HepG2 (cell line): ENCODE measurements at regions not wholly inside any gene's neighbourhood (a gene's known extent, or its start where the extent isn't known, plus 50 kb on each side); places are given as distances from the start of the nearest gene placed in this dataset.

Experiments
- ATAC-seq: fragments of 200-7000 bp; cut with Tn5 transposase; 3 replicates; pipeline ENCODE4 v1.9.1; 2020; ENCODE audit warnings: mild to moderate bottlenecking, moderate library complexity
- BruUV-seq: library from RNA; stranded (reverse); fragments of 400-500 nt; replicated peaks from 2 replicates; lab custom pipeline; 2021; lab: Mats Ljungman, UMichigan
- CTCF ChIA-PET: fragments of 300-600 bp; formaldehyde crosslinking; extraction: SDS; loops from one replicate; lab custom pipeline; 2021; ENCODE audit warnings: low total read pairs, inconsistent platforms, low intra/inter-chr PET ratio; lab: Yijun Ruan, JAX
- POLR2A ChIA-PET: fragments of 350-600 bp; sonication (Branson Sonifier 250); formaldehyde crosslinking; loops from one replicate; lab custom pipeline; 2020; ENCODE audit warnings: antibody characterized with exemption, inconsistent platforms; lab: Yijun Ruan, JAX
- DNase-seq: peaks from one replicate; pipeline ENCODE4 v3.0.0-alpha.2; 2015; ENCODE audit warnings: low spot score
- FAIRE-seq: peaks from 3 replicates; lab custom pipeline; 2011; peaks lifted over from hg19 to GRCh38; lab: Jason Lieb, UNC
- H2AFZ ChIP-seq: one replicate; pipeline ENCODE4 v1.6.1; 2011; ENCODE audit warnings: low read length, inconsistent platforms
- H3K27ac ChIP-seq: fragments of 300-600 bp; 3 replicates; pipeline ENCODE4 v1.8.0; 2011; ENCODE audit warnings: mixed run types, mild to moderate bottlenecking, mixed read lengths, low read length, inconsistent platforms; ENCODE audit not compliant: insufficient read depth; ENCODE audit errors: extremely low read length
- H3K27me3 ChIP-seq, 2 experiments: fragments of 200-600 bp in 1 of 2; 2 replicates in 1 of 2; 3 replicates in 1 of 2; pipeline versions ENCODE4 v1.6.0 to v1.8.0; 2011; ENCODE audit warnings: low read length in 2 of 2, mild to moderate bottlenecking in 2 of 2, moderate library complexity in 2 of 2, inconsistent platforms in 1 of 2; ENCODE audit not compliant: insufficient read depth in 2 of 2, control insufficient read depth in 1 of 2
- H3K36me3 ChIP-seq, 2 experiments: fragments of 200-600 bp in 1 of 2; replicated peaks in 1 of 2; 2 replicates in 1 of 2; 3 replicates in 1 of 2; pipeline versions ENCODE4 v1.5.1 to v1.8.0; 2011; ENCODE audit warnings: low read length in 2 of 2, inconsistent platforms in 1 of 2; ENCODE audit not compliant: insufficient read depth in 2 of 2, control insufficient read depth in 1 of 2
- H3K4me1 ChIP-seq: 2 replicates; pipeline ENCODE4 v1.5.1; 2012; ENCODE audit warnings: low read length, inconsistent platforms; ENCODE audit not compliant: insufficient read depth
- H3K4me2 ChIP-seq: 2 replicates; pipeline ENCODE4 v1.6.0; 2011; ENCODE audit warnings: low read depth, low read length, inconsistent platforms
- H3K4me3 ChIP-seq, 3 experiments: fragments of 200-600 bp in 1 of 3; sonication (generic), shearing (Covaris generic) in 1 of 3; replicated peaks in 1 of 3; 2 replicates each; pipeline ENCODE4 v1.5.1; 2011 to 2016; ENCODE audit warnings: low read length in 3 of 3, inconsistent platforms in 2 of 3, low read depth in 2 of 3, mild to moderate bottlenecking in 2 of 3, control low read depth in 1 of 3, mixed read lengths in 1 of 3; ENCODE audit not compliant: insufficient read depth in 1 of 3
- H3K79me2 ChIP-seq: one replicate; pipeline ENCODE4 v1.6.1; 2011; ENCODE audit warnings: low read length, inconsistent platforms; ENCODE audit not compliant: insufficient read depth
- H3K9ac ChIP-seq: 2 replicates; pipeline ENCODE4 v1.6.0; 2011; ENCODE audit warnings: mild to moderate bottlenecking, low read depth, low read length, inconsistent platforms; ENCODE audit not compliant: insufficient read depth
- H3K9me3 ChIP-seq: 2 replicates; pipeline ENCODE4 v1.5.1; 2012; ENCODE audit warnings: mild to moderate bottlenecking, low read length
- H4K20me1 ChIP-seq: 2 replicates; pipeline ENCODE4 v1.6.0; 2011; ENCODE audit warnings: inconsistent platforms, mild to moderate bottlenecking, low read length, moderate library complexity; ENCODE audit not compliant: insufficient read depth
- ATRX ChIP-seq: sonication (generic); formaldehyde crosslinking; IDR thresholded peaks from 2 replicates; pipeline ENCODE4 v1.4.0; 2020; ENCODE audit warnings: missing genetic modification reagents, borderline replicate concordance
- BCL3 ChIP-seq: sonication (generic); formaldehyde crosslinking; IDR thresholded peaks from 2 replicates; pipeline ENCODE4 v1.5.1; 2020; ENCODE audit warnings: mild to moderate bottlenecking, missing genetic modification reagents, moderate library complexity
- FOXA3 ChIP-seq: IDR thresholded peaks from 2 replicates; pipeline ENCODE4 v1.6.1; 2016; ENCODE audit warnings: missing genetic modification reagents, missing compliant biosample characterization
- GATA4 ChIP-seq: sonication (generic); IDR thresholded peaks from 2 replicates; pipeline ENCODE4 v1.6.1; 2016; ENCODE audit warnings: antibody characterized with exemption, low read depth, borderline replicate concordance
- HOXA9 ChIP-seq: sonication (generic); formaldehyde crosslinking; IDR thresholded peaks from 2 replicates; pipeline ENCODE4 v1.8.1; 2022; ENCODE audit warnings: missing genetic modification reagents, mild to moderate bottlenecking, moderate library complexity, borderline replicate concordance
- KLF9 ChIP-seq: IDR thresholded peaks from 2 replicates; pipeline ENCODE4 v1.6.1; 2016; ENCODE audit warnings: low read depth
- MLXIP ChIP-seq: sonication (generic); formaldehyde crosslinking; IDR thresholded peaks from 2 replicates; pipeline ENCODE4 v1.9.0; 2021; ENCODE audit warnings: missing genetic modification reagents, borderline replicate concordance
- MTF1 ChIP-seq: sonication (generic); formaldehyde crosslinking; IDR thresholded peaks from 2 replicates; pipeline ENCODE4 v1.5.0; 2020; ENCODE audit warnings: missing genetic modification reagents
- MXD3 ChIP-seq: IDR thresholded peaks from 2 replicates; pipeline ENCODE4 v1.6.1; 2016; ENCODE audit warnings: mild to moderate bottlenecking, missing biosample characterization, missing genetic modification reagents
- NR2C2 ChIP-seq: sonication (generic); formaldehyde crosslinking; IDR thresholded peaks from 2 replicates; pipeline ENCODE4 v1.4.0; 2020; ENCODE audit warnings: missing genetic modification reagents, mild to moderate bottlenecking, moderate library complexity, borderline replicate concordance
- PRDM15 ChIP-seq: sonication (generic); formaldehyde crosslinking; IDR thresholded peaks from 2 replicates; pipeline ENCODE4 v1.4.0; 2020; ENCODE audit warnings: missing genetic modification reagents
- SAP130 ChIP-seq: IDR thresholded peaks from 2 replicates; pipeline ENCODE4 v1.6.1; 2016; ENCODE audit warnings: low read depth
- WIZ ChIP-seq: sonication (generic); formaldehyde crosslinking; IDR thresholded peaks from 2 replicates; pipeline ENCODE4 v1.5.1; 2020; ENCODE audit warnings: mild to moderate bottlenecking, missing genetic modification reagents
- ZNF660 ChIP-seq: sonication (generic); formaldehyde crosslinking; IDR thresholded peaks from 2 replicates; pipeline ENCODE4 v1.5.1; 2020; ENCODE audit warnings: mild to moderate bottlenecking, low read depth, missing genetic modification reagents, borderline replicate concordance
- ZNF674 ChIP-seq: sonication (generic); formaldehyde crosslinking; IDR thresholded peaks from 2 replicates; pipeline ENCODE4 v1.5.0; 2020; ENCODE audit warnings: low read depth, mild to moderate bottlenecking, missing genetic modification reagents
- ZNF777 ChIP-seq: sonication (generic); formaldehyde crosslinking; IDR thresholded peaks from 2 replicates; pipeline ENCODE4 v1.4.0; 2020; ENCODE audit warnings: missing genetic modification reagents
- ZSCAN12 ChIP-seq: sonication (generic); formaldehyde crosslinking; IDR thresholded peaks from 2 replicates; pipeline ENCODE4 v1.9.0; 2021; ENCODE audit warnings: mild to moderate bottlenecking, missing genetic modification reagents
- ZSCAN20 ChIP-seq: sonication (generic); formaldehyde crosslinking; IDR thresholded peaks from 2 replicates; pipeline ENCODE4 v1.4.0; 2020; ENCODE audit warnings: missing genetic modification reagents, mild to moderate bottlenecking, borderline replicate concordance
- WGBS: methylation state at CpG from one replicate; pipeline ENCODE4 v1.1.6; 2017; ENCODE audit warnings: low lambda C conversion rate; 5-methylcytosine and 5-hydroxymethylcytosine counted together
- in situ Hi-C: cut with HindIII; loops from 2 replicates; pipeline ENCODE4 v1.10.0; 2017; ENCODE audit warnings: low pct_unique_long_range_greater_than_20kb; ENCODE audit not compliant: extremely low pct_ligation_motif_present
- intact Hi-C: fragments of 100-400 bp; cut with micrococcal nuclease; formaldehyde crosslinking; loops from one replicate; pipeline ENCODE4 v1.10.0; 2022; ENCODE audit not compliant: unreplicated experiment

- FAIRE-seq = no peak
- Histone ChIP-seq H3K4me3 (no peak overlapping the region), H3K9me3 (no peaks in the 10 kb centered on the region), H2AFZ (no peak overlapping the region), H3K79me2 (no peaks in the 10 kb centered on the region), H3K27me3 (peaks cover 0 to 22% of the 10 kb centered on the region in 2 experiments; a peak in 3 of 5 replicates), H3K9ac (no peak overlapping the region), H4K20me1 (no peaks in the 10 kb centered on the region), H3K4me2 (no peak overlapping the region), H3K27ac (no peak overlapping the region), H3K36me3 (no peaks in the 10 kb centered on the region), H3K4me1 (no peaks in the 10 kb centered on the region)
- ATAC-seq = no peak
- no peak for DNase-seq
- BruUV-seq = no TSS peak
- WGBS = 3% methylated on average over 5 of the region's 5 CpGs
- no peak for TF ChIP-seq HOXA9 (CRISPR knock-in tag)
- TF ChIP-seq PRDM15 (CRISPR knock-in tag) = no peak
- TF ChIP-seq FOXA3 (CRISPR knock-in tag) = no peak
- no peak for TF ChIP-seq BCL3
- no peak for TF ChIP-seq MXD3 (CRISPR knock-in tag)
- TF ChIP-seq ZSCAN12 (CRISPR knock-in tag) = no peak
- TF ChIP-seq NR2C2 (CRISPR knock-in tag) = no peak
- TF ChIP-seq ZNF660 = no peak
- no peak for TF ChIP-seq ZSCAN20
- TF ChIP-seq MTF1 = no peak
- TF ChIP-seq KLF9 (CRISPR knock-in tag) = no peak
- no peak for TF ChIP-seq ZNF674 (CRISPR knock-in tag)
- no peak for TF ChIP-seq WIZ (CRISPR knock-in tag)
- no peak for TF ChIP-seq SAP130 (CRISPR knock-in tag)
- no peak for TF ChIP-seq GATA4
- TF ChIP-seq ATRX (CRISPR knock-in tag) = no peak
- no peak for TF ChIP-seq ZNF777 (CRISPR knock-in tag)
- no peak for TF ChIP-seq MLXIP (CRISPR knock-in tag)
- CTCF ChIA-PET = no interaction called here
- intact Hi-C loops = no loop called here
- POLR2A ChIA-PET = no interaction called here
- in situ Hi-C loops = no loop called here
These were observed 179.6 kb downstream of the WSCD1 start for GRCh38 chr17:6249732-6250131.
